ENCODE measurements at regions not wholly inside any gene's neighbourhood (a gene's known extent, or its start where the extent isn't known, plus 50 kb on each side); places are given as distances from the start of the nearest gene placed in this dataset.

DNA sequence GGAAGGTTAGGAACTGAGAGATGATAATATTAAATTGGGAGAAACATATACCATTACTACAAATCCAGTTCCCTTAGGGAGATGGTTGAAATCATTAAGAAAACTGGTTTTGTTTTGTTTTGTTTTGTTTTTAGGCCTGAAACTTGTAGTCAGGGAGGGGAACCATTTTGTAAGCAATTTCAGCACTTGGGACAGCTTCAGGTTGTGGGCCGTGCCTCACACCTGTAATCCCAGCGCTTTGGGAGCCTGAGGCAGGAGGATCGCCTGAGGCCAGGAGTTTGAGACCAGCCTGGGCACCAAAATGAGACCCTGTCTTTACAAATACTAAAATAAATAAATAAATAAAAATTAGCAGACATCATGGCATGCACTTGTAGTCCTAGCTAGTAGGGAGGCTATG lies 694.3 kb upstream of the NR5A2 start:
- TF ChIP-seq, protein P1, sequence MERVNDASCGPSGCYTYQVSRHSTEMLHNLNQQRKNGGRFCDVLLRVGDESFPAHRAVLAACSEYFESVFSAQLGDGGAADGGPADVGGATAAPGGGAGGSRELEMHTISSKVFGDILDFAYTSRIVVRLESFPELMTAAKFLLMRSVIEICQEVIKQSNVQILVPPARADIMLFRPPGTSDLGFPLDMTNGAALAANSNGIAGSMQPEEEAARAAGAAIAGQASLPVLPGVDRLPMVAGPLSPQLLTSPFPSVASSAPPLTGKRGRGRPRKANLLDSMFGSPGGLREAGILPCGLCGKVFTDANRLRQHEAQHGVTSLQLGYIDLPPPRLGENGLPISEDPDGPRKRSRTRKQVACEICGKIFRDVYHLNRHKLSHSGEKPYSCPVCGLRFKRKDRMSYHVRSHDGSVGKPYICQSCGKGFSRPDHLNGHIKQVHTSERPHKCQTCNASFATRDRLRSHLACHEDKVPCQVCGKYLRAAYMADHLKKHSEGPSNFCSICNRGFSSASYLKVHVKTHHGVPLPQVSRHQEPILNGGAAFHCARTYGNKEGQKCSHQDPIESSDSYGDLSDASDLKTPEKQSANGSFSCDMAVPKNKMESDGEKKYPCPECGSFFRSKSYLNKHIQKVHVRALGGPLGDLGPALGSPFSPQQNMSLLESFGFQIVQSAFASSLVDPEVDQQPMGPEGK (CRISPR knock-in tag; IDR thresholded peaks at IDR 0.05; ENCODE audit: borderline replicate concordance) = no peak
- TF ChIP-seq, protein P2, sequence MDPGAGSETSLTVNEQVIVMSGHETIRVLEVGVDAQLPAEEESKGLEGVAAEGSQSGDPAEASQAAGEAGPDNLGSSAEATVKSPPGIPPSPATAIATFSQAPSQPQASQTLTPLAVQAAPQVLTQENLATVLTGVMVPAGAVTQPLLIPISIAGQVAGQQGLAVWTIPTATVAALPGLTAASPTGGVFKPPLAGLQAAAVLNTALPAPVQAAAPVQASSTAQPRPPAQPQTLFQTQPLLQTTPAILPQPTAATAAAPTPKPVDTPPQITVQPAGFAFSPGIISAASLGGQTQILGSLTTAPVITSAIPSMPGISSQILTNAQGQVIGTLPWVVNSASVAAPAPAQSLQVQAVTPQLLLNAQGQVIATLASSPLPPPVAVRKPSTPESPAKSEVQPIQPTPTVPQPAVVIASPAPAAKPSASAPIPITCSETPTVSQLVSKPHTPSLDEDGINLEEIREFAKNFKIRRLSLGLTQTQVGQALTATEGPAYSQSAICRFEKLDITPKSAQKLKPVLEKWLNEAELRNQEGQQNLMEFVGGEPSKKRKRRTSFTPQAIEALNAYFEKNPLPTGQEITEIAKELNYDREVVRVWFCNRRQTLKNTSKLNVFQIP (CRISPR knock-in tag; IDR thresholded peaks at IDR 0.05; ENCODE audit: borderline replicate concordance, low read depth) = no peak
- no peak for TF ChIP-seq GLIS3 (CRISPR knock-in tag; IDR thresholded peaks at IDR 0.05)
- TF ChIP-seq PPARA (CRISPR knock-in tag; IDR thresholded peaks at IDR 0.05; ENCODE audit: borderline replicate concordance) = no peak
- TF ChIP-seq ESRRG (CRISPR knock-in tag; IDR thresholded peaks at IDR 0.05) = no peak
- TF ChIP-seq, protein P3, sequence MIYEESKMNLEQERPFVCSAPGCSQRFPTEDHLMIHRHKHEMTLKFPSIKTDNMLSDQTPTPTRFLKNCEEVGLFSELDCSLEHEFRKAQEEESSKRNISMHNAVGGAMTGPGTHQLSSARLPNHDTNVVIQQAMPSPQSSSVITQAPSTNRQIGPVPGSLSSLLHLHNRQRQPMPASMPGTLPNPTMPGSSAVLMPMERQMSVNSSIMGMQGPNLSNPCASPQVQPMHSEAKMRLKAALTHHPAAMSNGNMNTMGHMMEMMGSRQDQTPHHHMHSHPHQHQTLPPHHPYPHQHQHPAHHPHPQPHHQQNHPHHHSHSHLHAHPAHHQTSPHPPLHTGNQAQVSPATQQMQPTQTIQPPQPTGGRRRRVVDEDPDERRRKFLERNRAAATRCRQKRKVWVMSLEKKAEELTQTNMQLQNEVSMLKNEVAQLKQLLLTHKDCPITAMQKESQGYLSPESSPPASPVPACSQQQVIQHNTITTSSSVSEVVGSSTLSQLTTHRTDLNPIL (CRISPR knock-in tag; IDR thresholded peaks at IDR 0.05; ENCODE audit: low read depth) = no peak
- no peak for TF ChIP-seq ZFP30 (CRISPR knock-in tag; IDR thresholded peaks at IDR 0.05)
- TF ChIP-seq TCF4 (CRISPR knock-in tag; IDR thresholded peaks at IDR 0.05; ENCODE audit: borderline replicate concordance) = no peak
